ENCODE measurements at regions not wholly inside any gene's neighbourhood (a gene's known extent, or its start where the extent isn't known, plus 50 kb on each side); places are given as distances from the start of the nearest gene placed in this dataset.
"Not testable (repeated sequence)": the region's sequence is repeated elsewhere in the genome, so short reads cannot be mapped to it uniquely, and the experiment has no call there.

- peak; percentile 23 for TF ChIP-seq CTCF (IDR thresholded peaks at IDR 0.05; ENCODE audit: insufficient read depth, low read depth, low read length)
- TF ChIP-seq EZH2 (IDR thresholded peaks at IDR 0.05; ENCODE audit: insufficient read depth, low read length): not testable (repeated sequence)
Observed at GRCh38 chr17:27197505-27197904, 96.4 kb upstream of the WSB1 start.
